SK-N-SH treated with all-trans-retinoic acid at 6 μM for 48 hours (cell line): ENCODE measurements at regions not wholly inside any gene's neighbourhood (a gene's known extent, or its start where the extent isn't known, plus 50 kb on each side); places are given as distances from the start of the nearest gene placed in this dataset.

Source experiments
- ISL1 ChIP-seq: fragments of 250-450 bp; sonication (Bioruptor Pico); IDR thresholded peaks from 2 replicates; pipeline ENCODE4 v2.1.2; 2022; ENCODE audit warnings: mild to moderate bottlenecking, moderate library complexity
- ZFP30 ChIP-seq: fragments of 450-650 bp; formaldehyde crosslinking; IDR thresholded peaks from 2 replicates; pipeline ENCODE4 v1.5.0; 2022; ENCODE audit warnings: mild to moderate bottlenecking, moderate library complexity
- ZNF565 ChIP-seq: fragments of 450-650 bp; formaldehyde crosslinking; conservative IDR thresholded peaks from 2 replicates; pipeline ENCODE4 v1.5.0; 2020; ENCODE audit warnings: low read depth, mild to moderate bottlenecking, moderate library complexity

GRCh38 chr4:157980158-157980557, 192.7 kb downstream of the GASK1B start:
- TF ChIP-seq ZNF565 (no peak), ZFP30 (no peak), ISL1 (CRISPR knock-in tag) (no peak)
